ENCODE measurements at regions not wholly inside any gene's neighbourhood (a gene's known extent, or its start where the extent isn't known, plus 50 kb on each side); places are given as distances from the start of the nearest gene placed in this dataset.

DNA sequence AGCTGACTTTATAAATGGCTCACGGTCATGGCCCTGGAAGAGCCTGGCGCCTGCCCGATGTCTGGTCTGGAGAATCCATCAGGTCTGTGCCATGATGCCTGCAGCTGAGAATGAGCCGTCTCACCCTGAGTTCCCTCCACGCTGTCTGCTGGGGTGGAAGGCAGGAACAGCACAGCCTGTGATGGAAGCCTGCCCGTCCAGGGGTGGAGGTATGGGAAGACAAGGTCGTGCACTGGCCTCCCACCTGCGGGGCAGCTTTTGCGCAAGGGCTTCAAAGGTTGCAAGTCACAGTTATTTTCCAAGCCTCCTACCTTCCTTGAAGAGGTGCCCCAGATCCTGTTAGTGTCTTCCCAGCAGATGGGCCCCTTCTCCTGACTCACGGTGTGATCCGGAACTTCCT, 275.5 kb downstream of the FAM43A start:
- TF ChIP-seq EP300 (IDR thresholded peaks at IDR 0.05; ENCODE audit: borderline replicate concordance in 1 of 2, low read depth in 1 of 2, low read length in 1 of 2) (no peak), MAX (IDR thresholded peaks at IDR 0.05; ENCODE audit: low read depth) (no peak), POLR2AphosphoS5 (IDR thresholded peaks at IDR 0.05; ENCODE audit: low read depth, low read length) (no peak), EZH2phosphoT487 (IDR thresholded peaks at IDR 0.05; ENCODE audit: borderline replicate concordance, low read depth) (no peak), REST (IDR thresholded peaks at IDR 0.05; ENCODE audit: low read depth, low read length) (no peak), CTCF (IDR thresholded peaks at IDR 0.05) (no peak), RAD21 (IDR thresholded peaks at IDR 0.05; ENCODE audit: low read length) (no peak), GABPA (IDR thresholded peaks at IDR 0.05; ENCODE audit: low read depth) (no peak), TEAD4 (IDR thresholded peaks at IDR 0.05; ENCODE audit: borderline replicate concordance, insufficient read depth) (no peak), MXI1 (IDR thresholded peaks at IDR 0.05; ENCODE audit: low read depth, low read length) (no peak), SMC3 (IDR thresholded peaks at IDR 0.05; ENCODE audit: low read depth, low read length) (no peak)
- TF ChIP-seq, protein P1, sequence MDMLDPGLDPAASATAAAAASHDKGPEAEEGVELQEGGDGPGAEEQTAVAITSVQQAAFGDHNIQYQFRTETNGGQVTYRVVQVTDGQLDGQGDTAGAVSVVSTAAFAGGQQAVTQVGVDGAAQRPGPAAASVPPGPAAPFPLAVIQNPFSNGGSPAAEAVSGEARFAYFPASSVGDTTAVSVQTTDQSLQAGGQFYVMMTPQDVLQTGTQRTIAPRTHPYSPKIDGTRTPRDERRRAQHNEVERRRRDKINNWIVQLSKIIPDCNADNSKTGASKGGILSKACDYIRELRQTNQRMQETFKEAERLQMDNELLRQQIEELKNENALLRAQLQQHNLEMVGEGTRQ (IDR thresholded peaks at IDR 0.05; ENCODE audit: borderline replicate concordance, low read depth, low read length), result no peak
- TF ChIP-seq, protein P2, sequence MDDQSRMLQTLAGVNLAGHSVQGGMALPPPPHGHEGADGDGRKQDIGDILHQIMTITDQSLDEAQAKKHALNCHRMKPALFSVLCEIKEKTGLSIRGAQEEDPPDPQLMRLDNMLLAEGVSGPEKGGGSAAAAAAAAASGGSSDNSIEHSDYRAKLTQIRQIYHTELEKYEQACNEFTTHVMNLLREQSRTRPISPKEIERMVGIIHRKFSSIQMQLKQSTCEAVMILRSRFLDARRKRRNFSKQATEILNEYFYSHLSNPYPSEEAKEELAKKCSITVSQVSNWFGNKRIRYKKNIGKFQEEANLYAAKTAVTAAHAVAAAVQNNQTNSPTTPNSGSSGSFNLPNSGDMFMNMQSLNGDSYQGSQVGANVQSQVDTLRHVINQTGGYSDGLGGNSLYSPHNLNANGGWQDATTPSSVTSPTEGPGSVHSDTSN (IDR thresholded peaks at IDR 0.05), result no peak
